IPS DF 4.7 (cell line): ENCODE measurements at regions not wholly inside any gene's neighbourhood (a gene's known extent, or its start where the extent isn't known, plus 50 kb on each side); places are given as distances from the start of the nearest gene placed in this dataset.
"Not testable (repeated sequence)": the region's sequence is repeated elsewhere in the genome, so short reads cannot be mapped to it uniquely, and the experiment has no call there.

Experiments used
- DNase-seq: peaks from one replicate; pipeline ENCODE4 v3.0.0-alpha.2; 2013; ENCODE audit warnings: low spot score; ENCODE audit errors: extremely low read depth

- DNase-seq, result no peak
These were observed 68.0 kb upstream of the ATXN3L start for GRCh38 chrX:13387666-13388494.

- no peak for DNase-seq
These were observed 66.8 kb upstream of the ATXN3L start for GRCh38 chrX:13386636-13387035.

GRCh38 chrX:13386092-13386491, 66.2 kb upstream of the ATXN3L start:
- DNase-seq, result no peak

- DNase-seq, result no peak
These were observed 64.1 kb upstream of the ATXN3L start for GRCh38 chrX:13383907-13384306.

- no peak for DNase-seq
These were observed 61.7 kb upstream of the ATXN3L start for GRCh38 chrX:13381514-13381913.

GRCh38 chrX:13380211-13380610, 60.4 kb upstream of the ATXN3L start:
- DNase-seq, result no peak

GRCh38 chrX:13378562-13379518, 59.0 kb upstream of the ATXN3L start:
- DNase-seq, result not testable (repeated sequence)

GRCh38 chrX:13377550-13377934, 57.7 kb upstream of the ATXN3L start:
- DNase-seq, result no peak

GRCh38 chrX:13376857-13377549, 57.1 kb upstream of the ATXN3L start:
- no peak for DNase-seq

- DNase-seq, result not testable (repeated sequence)
These were observed 55.7 kb upstream of the ATXN3L start for GRCh38 chrX:13375596-13375995.

- no peak for DNase-seq
These were observed 54.5 kb upstream of the ATXN3L start for GRCh38 chrX:13374364-13374763.

- no peak for DNase-seq
These were observed 53.8 kb upstream of the ATXN3L start for GRCh38 chrX:13373431-13374187.

- DNase-seq, result no peak
These were observed 53.2 kb upstream of the ATXN3L start for GRCh38 chrX:13373027-13373426.

- DNase-seq, result no peak
These were observed 52.5 kb upstream of the ATXN3L start for GRCh38 chrX:13372203-13372980.

- no peak for DNase-seq
These were observed 51.3 kb upstream of the ATXN3L start for GRCh38 chrX:13371186-13371585.

GRCh38 chrX:13370713-13371112, 50.9 kb upstream of the ATXN3L start:
- no peak for DNase-seq
